ENCODE measurements at regions not wholly inside any gene's neighbourhood (a gene's known extent, or its start where the extent isn't known, plus 50 kb on each side); places are given as distances from the start of the nearest gene placed in this dataset.

DNA sequence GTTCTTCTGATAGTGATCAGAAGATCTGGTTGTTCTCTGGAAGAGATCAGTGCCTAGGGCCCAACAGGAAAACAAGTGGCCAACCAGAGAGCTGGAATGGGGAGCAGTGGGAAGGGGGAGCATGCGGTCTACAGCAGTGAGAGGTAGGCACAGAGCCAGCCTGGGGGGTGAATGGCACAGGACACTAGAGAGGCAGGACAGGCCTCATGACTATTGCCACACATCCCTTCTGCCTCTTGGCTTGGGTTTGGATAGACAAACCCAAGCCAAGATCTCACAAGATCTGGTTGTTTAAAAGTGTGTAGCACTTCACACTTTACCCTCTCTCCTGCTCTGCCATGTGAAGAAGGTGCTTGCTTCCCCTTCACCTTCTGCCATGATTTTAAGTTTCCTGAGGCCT is 224.4 kb downstream of the ARHGAP12 start:
- TF ChIP-seq, protein P1, sequence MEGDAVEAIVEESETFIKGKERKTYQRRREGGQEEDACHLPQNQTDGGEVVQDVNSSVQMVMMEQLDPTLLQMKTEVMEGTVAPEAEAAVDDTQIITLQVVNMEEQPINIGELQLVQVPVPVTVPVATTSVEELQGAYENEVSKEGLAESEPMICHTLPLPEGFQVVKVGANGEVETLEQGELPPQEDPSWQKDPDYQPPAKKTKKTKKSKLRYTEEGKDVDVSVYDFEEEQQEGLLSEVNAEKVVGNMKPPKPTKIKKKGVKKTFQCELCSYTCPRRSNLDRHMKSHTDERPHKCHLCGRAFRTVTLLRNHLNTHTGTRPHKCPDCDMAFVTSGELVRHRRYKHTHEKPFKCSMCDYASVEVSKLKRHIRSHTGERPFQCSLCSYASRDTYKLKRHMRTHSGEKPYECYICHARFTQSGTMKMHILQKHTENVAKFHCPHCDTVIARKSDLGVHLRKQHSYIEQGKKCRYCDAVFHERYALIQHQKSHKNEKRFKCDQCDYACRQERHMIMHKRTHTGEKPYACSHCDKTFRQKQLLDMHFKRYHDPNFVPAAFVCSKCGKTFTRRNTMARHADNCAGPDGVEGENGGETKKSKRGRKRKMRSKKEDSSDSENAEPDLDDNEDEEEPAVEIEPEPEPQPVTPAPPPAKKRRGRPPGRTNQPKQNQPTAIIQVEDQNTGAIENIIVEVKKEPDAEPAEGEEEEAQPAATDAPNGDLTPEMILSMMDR (IDR thresholded peaks at IDR 0.05; ENCODE audit: borderline replicate concordance, extremely low read depth, insufficient read depth): no peak
- H3K4me3 ChIP-seq (ENCODE audit: low read length in 3 of 3): no peak overlapping the region
- no peaks in the 10 kb centered on the region for H3K36me3 ChIP-seq (ENCODE audit: control insufficient read depth in 2 of 3, insufficient read depth in 3 of 3, low read length in 3 of 3)
- H3K4me1 ChIP-seq (ENCODE audit: control insufficient read depth in 2 of 3, insufficient read depth in 2 of 3, low read depth in 1 of 3, low read length in 3 of 3): peaks cover 3 to 19% (median 18%) of the 10 kb centered on the region in 3 donors
- no peak for FAIRE-seq
- DNase-seq: no peak
- H3K27me3 ChIP-seq (ENCODE audit: control insufficient read depth, insufficient read depth, low read length): no peaks in the 10 kb centered on the region
- intact Hi-C loops (cut with DNase I): no loop called here
- no peak overlapping the region for H3K9ac ChIP-seq (ENCODE audit: low read length in 3 of 3)
- H3K9me3 ChIP-seq (ENCODE audit: control insufficient read depth in 2 of 3, insufficient read depth in 1 of 3, low read length in 3 of 3): no peaks in the 10 kb centered on the region
- H3K27ac ChIP-seq (ENCODE audit: low read depth in 2 of 2, low read length in 2 of 2): no peak overlapping the region

DNA sequence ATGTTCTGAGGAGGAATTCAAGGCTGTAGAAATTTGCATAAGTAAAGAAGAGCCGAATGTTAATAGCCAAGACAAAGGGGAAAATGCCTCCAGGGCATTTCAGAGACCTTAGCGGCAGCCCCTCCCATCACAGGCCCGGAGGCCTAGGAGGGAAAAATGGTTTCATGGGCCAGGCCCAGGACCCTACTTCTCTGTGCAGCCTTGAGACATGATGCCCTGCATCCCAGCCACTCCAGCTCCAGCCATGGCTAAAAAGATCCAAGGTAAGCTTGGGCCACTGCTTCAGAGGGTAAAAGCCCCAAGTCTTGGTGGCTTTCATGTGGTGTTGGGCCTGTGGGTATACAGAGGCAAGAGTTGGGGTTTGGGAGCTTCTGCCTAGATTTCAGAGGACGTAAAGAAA is 225.7 kb downstream of the ARHGAP12 start:
- TF ChIP-seq, protein P1 (IDR thresholded peaks at IDR 0.05; ENCODE audit: borderline replicate concordance, extremely low read depth, insufficient read depth): no peak
- peaks cover 3 to 20% (median 18%) of the 10 kb centered on the region in 3 donors for H3K4me1 ChIP-seq (ENCODE audit: control insufficient read depth in 2 of 3, insufficient read depth in 2 of 3, low read depth in 1 of 3, low read length in 3 of 3)
- H3K9me3 ChIP-seq (ENCODE audit: control insufficient read depth in 2 of 3, insufficient read depth in 1 of 3, low read length in 3 of 3): no peaks in the 10 kb centered on the region
- H3K4me3 ChIP-seq (ENCODE audit: low read length in 3 of 3): no peak overlapping the region
- no peak overlapping the region for H3K9ac ChIP-seq (ENCODE audit: low read length in 3 of 3)
- H3K27me3 ChIP-seq (ENCODE audit: control insufficient read depth, insufficient read depth, low read length): no peaks in the 10 kb centered on the region
- DNase-seq (no peak), FAIRE-seq (no peak)
- no peaks in the 10 kb centered on the region for H3K36me3 ChIP-seq (ENCODE audit: control insufficient read depth in 2 of 3, insufficient read depth in 3 of 3, low read length in 3 of 3)
- no peak overlapping the region for H3K27ac ChIP-seq (ENCODE audit: low read depth in 2 of 2, low read length in 2 of 2)
- intact Hi-C loops (cut with DNase I): no loop called here

DNA sequence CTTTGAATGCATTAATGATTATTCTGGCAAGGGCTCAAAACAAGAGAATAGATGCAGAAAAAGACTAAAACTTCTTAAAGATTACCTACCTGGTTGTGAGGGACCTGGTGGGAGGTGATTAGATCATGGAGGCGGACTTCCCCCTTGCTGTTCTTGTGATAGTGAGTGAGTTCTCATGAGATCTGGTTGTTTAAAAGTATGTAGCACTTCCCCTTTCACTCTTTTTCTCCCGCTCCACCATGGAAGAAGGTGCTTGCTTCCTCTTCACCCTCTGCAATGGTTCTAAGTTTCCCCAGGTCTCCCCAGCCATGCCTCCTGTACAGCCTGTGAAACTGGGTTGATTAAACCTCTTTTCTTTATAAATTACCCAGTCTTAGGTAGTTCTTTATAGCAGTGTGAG is 226.6 kb downstream of the ARHGAP12 start:
- Histone ChIP-seq H3K36me3 (ENCODE audit: control insufficient read depth in 2 of 3, insufficient read depth in 3 of 3, low read length in 3 of 3) (no peaks in the 10 kb centered on the region), H3K4me1 (ENCODE audit: control insufficient read depth in 2 of 3, insufficient read depth in 2 of 3, low read depth in 1 of 3, low read length in 3 of 3) (peaks cover 3 to 19% (median 18%) of the 10 kb centered on the region in 3 donors), H3K27ac (ENCODE audit: low read depth in 2 of 2, low read length in 2 of 2) (peak overlapping the region in 1 of 2 donors; percentile 43), H3K4me3 (ENCODE audit: low read length in 3 of 3) (no peak overlapping the region), H3K27me3 (ENCODE audit: control insufficient read depth, insufficient read depth, low read length) (no peaks in the 10 kb centered on the region), H3K9ac (ENCODE audit: low read length in 3 of 3) (no peak overlapping the region), H3K9me3 (ENCODE audit: control insufficient read depth in 2 of 3, insufficient read depth in 1 of 3, low read length in 3 of 3) (no peaks in the 10 kb centered on the region)
- DNase-seq: no peak
- no peak for FAIRE-seq
- TF ChIP-seq, protein P1 (IDR thresholded peaks at IDR 0.05; ENCODE audit: borderline replicate concordance, extremely low read depth, insufficient read depth): no peak
- intact Hi-C loops (cut with DNase I): no loop called here

DNA sequence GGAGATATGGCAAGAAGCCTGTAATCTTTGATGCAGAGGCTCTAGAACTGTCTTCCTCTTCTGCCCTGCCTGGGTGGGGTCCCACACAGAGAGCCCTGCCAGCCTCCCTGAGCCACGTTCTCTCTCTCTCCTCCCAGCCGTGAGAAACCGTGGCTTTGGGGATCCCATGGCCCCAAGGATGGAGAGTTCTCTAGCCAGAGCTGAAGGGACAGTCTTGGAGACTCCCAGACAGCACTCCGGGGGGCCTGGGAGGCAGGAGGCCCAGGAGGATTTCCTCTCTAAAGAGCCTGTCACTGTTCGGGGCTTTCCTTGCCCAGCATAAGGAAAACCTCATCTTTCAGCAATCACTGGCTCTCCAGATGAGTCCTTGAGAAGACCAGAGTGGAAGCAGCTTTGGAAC is 227.1 kb downstream of the ARHGAP12 start:
- intact Hi-C loops (cut with DNase I): no loop called here
- peaks cover 0 to 15% (median 15%) of the 10 kb centered on the region in 3 donors for H3K4me1 ChIP-seq (ENCODE audit: control insufficient read depth in 2 of 3, insufficient read depth in 2 of 3, low read depth in 1 of 3, low read length in 3 of 3)

More for the DNA sequence above, 227.1 kb downstream of the ARHGAP12 start:
- no peak overlapping the region for H3K9ac ChIP-seq (ENCODE audit: low read length in 3 of 3)
- DNase-seq: peak in 1 of 5 donors; percentile 28
- no peaks in the 10 kb centered on the region for H3K27me3 ChIP-seq (ENCODE audit: control insufficient read depth, insufficient read depth, low read length)
- TF ChIP-seq, protein P1 (IDR thresholded peaks at IDR 0.05; ENCODE audit: borderline replicate concordance, extremely low read depth, insufficient read depth): no peak
- H3K27ac ChIP-seq (ENCODE audit: low read depth in 2 of 2, low read length in 2 of 2): peak overlapping the region; percentile 34 to 43
- no peaks in the 10 kb centered on the region for H3K9me3 ChIP-seq (ENCODE audit: control insufficient read depth in 2 of 3, insufficient read depth in 1 of 3, low read length in 3 of 3)
- H3K36me3 ChIP-seq (ENCODE audit: control insufficient read depth in 2 of 3, insufficient read depth in 3 of 3, low read length in 3 of 3): no peaks in the 10 kb centered on the region
- H3K4me3 ChIP-seq (ENCODE audit: low read length in 3 of 3): no peak overlapping the region
- no peak for FAIRE-seq
